ENCODE measurements at regions not wholly inside any gene's neighbourhood (a gene's known extent, or its start where the extent isn't known, plus 50 kb on each side); places are given as distances from the start of the nearest gene placed in this dataset.

DNA sequence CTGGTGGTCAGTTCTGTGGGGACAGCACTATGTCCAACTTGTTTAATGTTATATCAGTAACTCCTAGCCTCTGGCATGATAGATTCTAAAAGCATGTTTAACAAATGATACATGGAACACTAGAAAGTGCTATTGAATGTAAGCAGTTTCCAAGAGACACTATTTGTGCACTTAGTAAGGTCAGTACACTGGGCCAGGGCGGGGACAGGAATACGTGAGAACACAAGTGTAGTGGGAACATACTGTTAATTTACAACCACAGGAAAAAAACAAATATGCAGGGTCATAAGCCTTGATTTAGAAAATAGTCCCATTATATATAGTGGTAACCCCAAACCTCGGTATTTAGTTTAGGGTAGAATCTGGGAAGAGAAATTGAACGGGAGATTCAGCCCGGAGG is 88.9 kb upstream of the SLC38A2 start:
- DNase-seq: no peak

DNA sequence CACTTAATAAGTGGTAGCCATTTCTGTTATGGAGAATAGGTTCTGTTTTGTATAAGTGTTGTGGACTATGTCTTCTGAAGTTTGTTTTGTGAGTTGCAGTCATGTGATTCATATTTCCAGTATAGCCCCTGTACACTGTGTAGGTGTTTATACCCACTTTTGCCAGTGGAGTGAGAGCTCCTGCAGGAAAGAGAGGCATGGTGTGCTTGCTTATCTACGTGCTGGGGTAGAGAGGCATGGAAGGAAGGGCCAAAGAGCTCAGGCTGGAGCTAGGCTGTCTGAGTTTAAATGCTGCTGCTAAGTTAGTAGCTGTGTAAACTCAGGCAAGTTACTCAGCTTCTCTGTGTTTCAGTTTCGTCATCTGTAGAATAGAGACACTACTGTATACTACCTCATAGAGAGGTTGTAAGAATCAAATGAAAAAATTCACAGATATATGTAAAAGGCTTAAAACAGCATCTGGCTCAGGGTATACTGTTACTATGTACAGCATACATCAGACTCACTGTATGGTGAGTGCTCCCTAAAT is 88.2 kb upstream of the SLC38A2 start:
- DNase-seq: no peak

GRCh38 chr12:46459861-46460545 is 87.4 kb upstream of the SLC38A2 start:
- no peak for DNase-seq

DNA sequence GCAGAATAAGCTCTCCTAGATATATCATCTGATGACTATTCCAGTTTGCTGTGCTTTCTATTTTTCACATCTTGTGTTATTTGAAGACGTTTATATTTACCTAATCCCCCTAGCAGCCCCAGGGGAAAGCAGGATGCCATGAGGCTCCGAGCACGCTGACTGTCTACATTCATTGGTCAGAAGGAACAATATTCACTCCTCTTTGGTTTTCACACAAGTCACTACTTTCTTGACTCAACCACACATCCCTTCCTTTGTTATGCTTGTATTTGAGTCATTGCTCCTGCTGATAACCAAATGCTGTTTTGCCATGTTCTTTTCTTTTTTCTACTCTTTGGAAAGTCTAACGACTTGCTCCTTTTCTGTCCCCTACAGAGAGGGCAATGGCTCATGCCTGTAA is 86.5 kb upstream of the SLC38A2 start:
- no peak for DNase-seq

DNA sequence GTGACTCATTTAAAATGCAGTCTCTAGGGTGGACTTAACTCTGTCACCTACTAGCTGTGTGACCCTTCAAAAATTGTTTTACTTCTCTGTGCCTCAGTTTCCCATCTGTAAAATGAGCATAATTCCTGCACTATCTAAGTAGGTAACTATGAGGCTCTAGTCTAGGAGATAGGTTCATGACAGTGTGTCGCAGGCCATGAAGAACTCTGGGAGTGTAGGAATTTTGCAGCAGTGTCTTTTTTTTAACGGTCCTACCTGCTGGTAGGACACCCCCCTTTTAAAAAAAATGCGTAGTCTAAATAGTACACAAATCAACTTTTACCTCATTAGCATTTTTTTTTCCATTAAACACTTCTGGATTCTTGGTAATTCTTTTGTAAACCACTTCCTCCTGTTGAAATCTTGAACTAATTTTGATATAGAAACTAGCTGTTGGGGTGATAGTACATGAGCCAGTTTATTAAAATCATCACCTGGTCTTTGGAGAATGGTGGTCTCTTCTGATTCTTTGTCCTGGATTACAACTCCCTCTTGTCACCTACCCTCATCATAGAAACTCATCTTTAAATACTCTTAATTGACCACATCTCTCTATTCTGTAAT is 86.0 kb upstream of the SLC38A2 start:
- DNase-seq: no peak

DNA sequence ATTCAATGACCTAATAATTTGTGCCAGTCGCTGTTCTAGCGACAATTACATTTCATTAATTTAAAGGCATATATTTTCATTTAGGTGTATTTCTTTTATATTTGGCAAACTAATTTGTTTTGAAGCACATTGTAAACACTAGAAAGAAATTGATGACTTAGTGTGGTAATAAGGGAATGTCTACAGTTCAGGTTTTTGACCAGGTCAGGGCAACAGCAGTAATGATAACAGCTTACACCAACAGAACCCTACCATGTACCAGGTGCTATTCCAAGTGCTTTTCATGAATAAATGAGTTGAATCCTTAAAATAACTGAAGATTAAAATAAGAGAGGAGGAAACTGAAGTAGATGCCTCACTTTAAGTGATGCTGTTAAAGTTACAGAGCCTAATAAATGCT is 85.4 kb upstream of the SLC38A2 start:
- DNase-seq: no peak

DNA sequence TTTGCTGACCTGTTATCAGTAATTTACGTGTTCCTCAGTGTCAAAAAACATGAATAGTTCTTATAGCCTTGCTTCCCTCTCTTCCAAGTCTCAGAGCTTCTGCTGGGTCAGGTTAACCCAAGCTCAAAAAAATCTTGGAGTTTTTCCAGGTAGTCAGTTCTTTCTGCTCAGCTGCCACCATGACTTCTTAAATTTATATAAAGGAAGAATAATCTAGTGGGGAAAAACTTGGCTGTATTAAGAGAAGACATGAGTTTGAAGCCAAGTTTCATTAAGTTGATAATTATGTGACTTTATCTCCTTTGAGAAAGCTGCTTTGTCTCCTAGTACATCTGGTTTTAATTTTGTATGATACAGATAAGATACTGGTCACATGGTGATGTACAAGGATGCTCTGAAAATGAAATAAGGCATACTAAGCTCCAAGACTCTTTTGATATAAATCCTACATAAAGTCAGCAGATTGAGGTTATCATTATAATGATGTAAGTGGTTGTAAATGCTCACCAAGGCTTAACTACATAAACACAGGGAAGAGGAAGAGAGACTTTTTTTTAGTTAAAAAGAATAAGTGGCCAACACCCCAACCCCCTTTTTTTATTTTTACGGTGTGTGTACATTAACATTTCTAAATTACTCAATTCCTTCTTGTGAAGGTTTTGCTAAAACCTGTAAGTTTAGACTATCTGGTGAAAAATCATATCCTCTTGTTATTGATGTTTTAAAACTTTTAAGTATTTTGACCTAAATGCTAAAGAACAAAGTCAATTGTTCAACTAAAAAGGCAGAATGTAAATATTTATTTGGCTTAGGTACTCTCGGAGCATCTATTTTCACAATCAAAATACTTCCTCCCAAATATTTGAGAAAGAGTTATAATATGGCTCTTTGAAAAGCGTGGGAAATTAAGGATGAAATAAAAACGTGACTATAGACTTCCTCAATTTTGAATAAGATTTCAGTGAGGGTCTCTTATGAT is 84.1 kb upstream of the SLC38A2 start:
- DNase-seq: no peak

DNA sequence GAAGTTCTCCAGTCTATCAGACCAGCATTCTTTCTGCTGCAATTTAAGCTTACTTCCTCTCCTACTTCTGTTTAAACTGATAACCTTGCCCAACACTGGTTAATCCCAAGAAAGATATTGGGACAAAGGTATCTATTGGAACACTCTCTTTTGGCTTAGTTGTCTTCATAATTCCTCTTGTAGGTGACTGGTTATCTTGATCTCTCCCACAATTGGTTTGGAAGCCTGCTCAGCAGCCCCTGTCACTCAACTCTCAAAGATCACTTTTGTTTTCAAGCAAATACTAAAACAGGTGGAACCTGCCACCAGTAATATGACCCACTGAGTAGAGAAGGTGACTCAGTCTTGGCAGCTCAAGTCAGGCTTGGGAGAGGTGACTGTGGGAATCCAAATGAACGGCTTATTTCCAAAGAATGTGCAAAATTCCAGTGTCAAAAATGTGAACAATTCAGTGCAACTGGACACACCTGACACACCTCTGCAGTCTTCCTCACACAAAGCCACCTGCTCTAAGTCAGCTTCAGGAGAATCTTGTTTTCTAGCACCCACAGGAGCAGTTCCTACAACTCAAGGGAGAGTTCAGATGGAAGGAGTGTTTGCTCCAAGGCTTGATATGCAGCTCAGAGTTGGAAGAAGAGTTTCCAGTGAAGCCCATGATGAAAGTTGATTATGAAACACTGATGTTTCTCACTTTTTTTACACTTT is 83.2 kb upstream of the SLC38A2 start:
- no peak for DNase-seq

GRCh38 chr12:46454981-46455380 is 82.4 kb upstream of the SLC38A2 start:
- DNase-seq: no peak

DNA sequence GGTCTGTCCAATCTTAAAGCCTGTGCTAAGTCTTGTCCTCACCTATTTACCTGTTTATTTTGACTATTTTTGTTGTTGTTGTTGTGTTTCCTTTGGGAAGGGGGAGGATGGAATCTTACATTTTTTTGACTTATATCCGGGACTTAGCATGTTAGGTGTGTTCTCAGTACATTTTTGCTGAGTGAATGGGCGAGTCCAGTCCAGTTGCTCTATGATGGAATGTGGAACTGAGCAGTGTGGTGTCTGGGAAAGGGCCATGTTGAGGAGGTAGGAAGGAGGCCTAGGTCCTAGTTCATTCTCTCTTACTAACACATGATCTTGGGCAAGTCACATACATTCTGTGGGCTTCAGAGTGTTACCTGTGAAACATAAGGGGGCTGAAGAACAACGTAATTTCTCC is 80.9 kb upstream of the SLC38A2 start:
- DNase-seq: no peak

DNA sequence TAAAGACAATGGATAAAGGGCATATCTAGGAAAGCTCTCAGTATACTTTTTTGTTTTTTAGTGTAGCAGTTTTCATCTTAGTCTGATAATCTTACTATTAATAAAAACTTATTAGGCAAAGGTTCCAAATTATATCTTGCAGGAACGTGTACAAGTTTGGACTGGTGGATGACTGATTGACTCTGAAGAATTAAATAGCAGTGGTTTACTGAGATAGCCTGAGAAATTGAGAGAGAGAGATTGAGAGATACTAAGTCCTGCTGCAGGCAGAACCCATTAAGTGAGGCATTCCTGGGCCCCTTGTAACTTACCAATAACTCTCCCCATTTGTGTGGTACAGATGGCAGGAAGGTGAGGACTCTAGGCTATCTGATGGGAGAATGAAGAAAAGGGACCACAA is 80.2 kb upstream of the SLC38A2 start:
- DNase-seq: no peak

GRCh38 chr12:46452061-46452615 is 79.6 kb upstream of the SLC38A2 start:
- no peak for DNase-seq

GRCh38 chr12:46451276-46452021 is 78.9 kb upstream of the SLC38A2 start:
- no peak for DNase-seq

DNA sequence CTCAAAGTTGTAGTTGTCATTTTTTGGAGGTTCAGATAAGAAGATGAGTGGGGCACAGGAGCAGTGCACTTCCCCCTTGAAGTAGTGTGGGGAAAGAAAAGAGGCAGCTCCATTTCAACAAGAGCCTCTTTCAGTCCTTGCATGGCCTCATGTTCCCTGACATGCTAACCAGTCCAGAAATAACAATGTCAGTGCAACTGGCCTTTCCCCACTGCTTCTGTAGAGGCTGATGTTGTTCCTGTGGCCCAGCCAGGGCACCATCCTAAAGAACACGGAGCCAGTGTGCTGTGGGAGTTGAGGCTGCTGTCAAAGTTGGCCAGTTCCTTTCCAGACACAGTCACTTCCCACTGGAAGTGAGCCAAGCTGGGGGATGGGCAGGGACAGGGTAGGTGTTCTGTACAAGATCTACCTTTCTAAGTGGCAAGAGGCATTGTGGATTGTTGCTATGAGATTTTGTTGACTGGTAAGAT is 77.7 kb upstream of the SLC38A2 start:
- no peak for DNase-seq

GRCh38 chr12:46449856-46450255 is 77.3 kb upstream of the SLC38A2 start:
- no peak for DNase-seq

DNA sequence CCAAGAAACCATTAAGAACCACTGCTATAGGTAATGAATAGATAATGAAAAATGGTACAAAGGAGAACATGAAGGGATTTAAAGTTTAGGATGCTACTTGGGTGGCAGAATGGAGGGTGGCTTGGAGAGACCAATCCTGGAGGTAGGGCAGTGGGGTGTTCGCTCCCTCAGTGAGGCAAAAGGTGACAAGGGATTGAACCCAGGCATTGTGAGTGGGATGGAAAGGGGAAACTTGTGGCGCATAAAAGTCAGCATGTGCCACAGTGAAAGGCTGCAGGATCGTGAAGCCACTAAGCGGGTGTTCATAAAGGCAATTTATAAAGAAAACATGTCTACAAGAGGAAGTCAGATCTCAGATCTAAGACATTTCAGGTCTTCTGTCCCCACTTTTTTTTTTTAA is 76.7 kb upstream of the SLC38A2 start:
- DNase-seq: no peak

GRCh38 chr12:46446645-46447044 is 74.1 kb upstream of the SLC38A2 start:
- DNase-seq: no peak

DNA sequence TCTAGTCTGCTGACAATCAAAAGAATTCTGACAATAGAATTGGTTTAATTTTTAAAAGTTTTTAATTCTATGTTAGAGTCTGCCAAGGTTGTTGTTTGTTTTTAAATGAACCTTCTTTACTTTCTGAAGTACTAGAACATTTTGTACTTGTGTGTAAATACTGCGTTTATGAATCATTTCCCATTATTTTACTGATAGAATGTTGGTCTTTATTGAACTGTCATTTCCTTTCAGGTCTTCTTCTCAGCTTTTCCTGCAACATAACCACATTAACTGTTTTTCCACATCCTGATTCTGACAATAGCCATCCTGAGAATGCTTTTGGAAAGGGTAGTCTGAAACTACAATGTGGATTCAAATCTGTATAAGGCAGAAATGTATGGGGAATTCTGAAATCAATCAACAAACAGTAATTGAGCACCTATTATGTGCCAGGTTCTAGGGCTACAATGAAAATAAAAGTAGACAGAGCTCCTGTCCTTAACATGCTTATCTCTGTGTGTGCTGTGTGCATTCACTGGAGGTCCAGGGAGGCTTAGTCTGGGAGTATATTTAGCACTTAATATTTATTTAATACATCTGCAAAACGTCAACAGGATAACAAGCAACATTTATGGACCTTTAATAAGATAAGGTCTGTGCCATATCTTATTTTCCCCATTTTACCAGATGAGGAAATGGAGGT is 73.1 kb upstream of the SLC38A2 start:
- DNase-seq: no peak

GRCh38 chr12:46445093-46445492 is 72.5 kb upstream of the SLC38A2 start:
- DNase-seq: no peak

DNA sequence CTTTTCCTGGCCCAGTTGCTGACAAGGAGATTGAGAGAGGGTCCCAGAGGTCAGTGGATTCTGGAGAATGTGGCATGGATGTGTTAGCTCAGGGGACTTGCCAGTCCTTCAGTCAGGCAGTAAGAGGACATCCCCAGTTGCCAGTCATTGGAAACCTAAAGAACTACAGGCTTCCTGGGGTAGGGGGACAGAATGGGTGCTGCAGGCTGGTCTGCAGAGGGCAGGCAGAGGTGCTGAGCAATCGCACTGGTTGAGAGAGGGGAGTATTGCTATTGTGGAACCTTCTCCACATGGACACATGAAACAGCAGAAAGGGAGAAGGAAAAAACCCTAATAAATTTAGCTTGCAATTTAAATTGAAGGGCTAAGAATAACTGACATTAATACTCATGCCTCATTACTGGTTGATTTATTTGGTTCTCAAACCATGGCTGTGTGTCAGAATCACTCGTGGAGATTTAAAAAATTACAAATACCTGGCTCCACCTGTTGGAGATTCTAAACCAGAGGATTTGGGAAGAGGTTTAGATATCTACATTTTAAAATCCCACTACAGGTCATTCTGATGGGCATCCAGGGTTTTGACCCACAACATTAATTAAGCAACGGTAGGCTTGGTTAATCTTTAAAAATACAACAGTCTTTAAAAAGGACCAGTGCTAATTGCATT is 71.2 kb upstream of the SLC38A2 start:
- no peak for DNase-seq

GRCh38 chr12:46442738-46443137 is 70.2 kb upstream of the SLC38A2 start:
- no peak for DNase-seq

Data from NCI-H1105 (cell line).